Heart left ventricle (tissue), 16 donors: ENCODE measurements at regions not wholly inside any gene's neighbourhood (a gene's known extent, or its start where the extent isn't known, plus 50 kb on each side); places are given as distances from the start of the nearest gene placed in this dataset.

Experiments
- ATAC-seq, 4 donors: fragments of 200-7000 bp; cut with Tn5 transposase; one replicate each; pipeline ENCODE4 v1.9.1; 2020 to 2022; ENCODE audit warnings: moderate library complexity in 4 of 4, mild to moderate bottlenecking in 3 of 4, moderate number of reproducible peaks in 1 of 4
- DNase-seq, 5 donors: peaks; one replicate each; pipeline ENCODE4 v3.0.0-alpha.2; 2020
- H3K27ac ChIP-seq, 12 donors: fragments of 200-600 bp; sonication (generic) in 4 of 12; one replicate each; pipeline versions ENCODE4 v1.5.0 to v1.8.0; 2016 to 2022; ENCODE audit warnings: mild to moderate bottlenecking in 2 of 12
- H3K27me3 ChIP-seq, 9 donors: fragments of 200-600 bp; sonication (generic) in 2 of 9; one replicate each; pipeline versions ENCODE4 v1.5.1 to v1.8.0; 2016 to 2022; ENCODE audit warnings: mild to moderate bottlenecking in 3 of 9
- H3K36me3 ChIP-seq, 9 donors: fragments of 200-600 bp; sonication (generic) in 2 of 9; one replicate each; pipeline versions ENCODE4 v1.5.0 to v1.8.0; 2018 to 2022; ENCODE audit warnings: mild to moderate bottlenecking in 2 of 9
- H3K4me1 ChIP-seq, 12 donors: fragments of 200-600 bp; sonication (generic) in 4 of 12; one replicate each; pipeline versions ENCODE4 v1.5.0 to v1.8.0; 2016 to 2022; ENCODE audit warnings: mild to moderate bottlenecking in 3 of 12
- H3K4me3 ChIP-seq, 12 donors: fragments of 200-600 bp; sonication (generic) in 4 of 12; one replicate each; pipeline versions ENCODE4 v1.5.0 to v1.8.0; 2017 to 2022; ENCODE audit warnings: mild to moderate bottlenecking in 9 of 12, moderate library complexity in 4 of 12
- H3K9me3 ChIP-seq, 12 donors: fragments of 200-600 bp; sonication (generic) in 4 of 12; one replicate each; pipeline versions ENCODE4 v1.5.0 to v1.8.0; 2016 to 2022; ENCODE audit warnings: mild to moderate bottlenecking in 1 of 12
- POLR2A ChIP-seq, 2 donors: fragments of 450-650 bp; IDR thresholded peaks; one replicate each; pipeline ENCODE4 v1.6.1; 2017; ENCODE audit warnings: antibody characterized with exemption in 2 of 2, mild to moderate bottlenecking in 2 of 2, moderate library complexity in 2 of 2
- WGBS, 4 donors: extraction: QIAGEN DNeasy Blood & Tissue Kit in 2 of 4; methylation state at CpG; one replicate each; pipeline versions ENCODE4 v1.1.5 to v1.1.7; 2013 to 2018; 5-methylcytosine and 5-hydroxymethylcytosine counted together
- intact Hi-C, 10 donors: fragments of 100-400 bp; cut with DNase I; formaldehyde crosslinking; loops; one replicate each; pipeline versions ENCODE4 v1.11.1 to v1.14.2; 2022
- TF ChIP-seq, protein P1 (sequence below), 12 donors: fragments of 200-600 bp; sonication (generic) in 4 of 12; IDR thresholded peaks; one replicate each; pipeline versions ENCODE4 v1.5.0 to v1.8.0; 2018 to 2022; ENCODE audit warnings: antibody characterized with exemption in 12 of 12, mild to moderate bottlenecking in 5 of 12
- donor health status: ischemic (EF 13 %, LVEDD 7.1; RV severe dilation, severe dysfunction).
- donor health status: healthy with polysubstance abuse.
- donor health status: DM: no; HTN: yes; CAD: no.
- donor health status: DM: no; HTN: no; CAD: no.
- donor health status: ischemic (EF 25% LVEDD 6.9; RV normal size, moderate dysfunction).
- donor health status: ischemic (EF 25% LVEDD 5.7; RV mildly dilated, moderate dysfunction).
- donor health status: healthy.
- donor health status: DM: yes; HTN: yes; CAD: no.
- donor health status: ischemic (EF 35%, LVEDD 5.7; RV mildly dilated, moderate dysfunction).
- donor health status: nonischemic (EF 11% LVEDD 7.7; RV severe dilation, severe dysfunction).
- donor health status: DM: yes; HTN: yes; CAD: no.
- donor health status: PGD.
- donor health status: ischemic (EF 29% LVEDD 5.4; RV normal size, mild dysfunction).
- donor health status: nonischemic (EF 23%, LVEDD 6.1; RV moderate dilation, normal function).

DNA sequence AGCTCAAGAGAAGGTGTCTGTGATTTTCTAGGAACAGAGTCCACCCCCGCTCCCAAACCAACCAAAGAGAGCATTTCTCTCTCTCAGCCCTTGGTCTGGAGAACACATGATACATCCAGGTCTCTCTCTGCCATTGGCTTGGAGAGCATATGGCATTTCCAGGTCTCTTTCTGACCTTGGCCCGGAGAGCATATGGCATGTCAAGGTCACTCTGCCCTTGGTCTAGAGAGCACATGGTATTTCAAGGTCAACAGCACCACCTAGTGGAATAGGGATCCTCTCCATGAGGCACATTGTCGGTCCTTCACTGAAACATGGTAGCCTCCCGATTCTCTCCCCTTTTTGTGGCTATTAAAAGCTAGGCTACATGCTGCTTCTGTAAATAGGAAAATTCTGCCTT lies 437.7 kb upstream of the OLFM3 start:
- intact Hi-C loops = no loop called here
- Histone ChIP-seq H3K27me3 (no peaks in the 10 kb centered on the region), H3K27ac (no peak overlapping the region), H3K36me3 (no peaks in the 10 kb centered on the region), H3K9me3 (peaks cover 0 to 12% (median 0%) of the 10 kb centered on the region in 12 donors), H3K4me3 (no peak overlapping the region), H3K4me1 (no peaks in the 10 kb centered on the region)
- ATAC-seq (no peak), DNase-seq (no peak)
- TF ChIP-seq, protein P1, sequence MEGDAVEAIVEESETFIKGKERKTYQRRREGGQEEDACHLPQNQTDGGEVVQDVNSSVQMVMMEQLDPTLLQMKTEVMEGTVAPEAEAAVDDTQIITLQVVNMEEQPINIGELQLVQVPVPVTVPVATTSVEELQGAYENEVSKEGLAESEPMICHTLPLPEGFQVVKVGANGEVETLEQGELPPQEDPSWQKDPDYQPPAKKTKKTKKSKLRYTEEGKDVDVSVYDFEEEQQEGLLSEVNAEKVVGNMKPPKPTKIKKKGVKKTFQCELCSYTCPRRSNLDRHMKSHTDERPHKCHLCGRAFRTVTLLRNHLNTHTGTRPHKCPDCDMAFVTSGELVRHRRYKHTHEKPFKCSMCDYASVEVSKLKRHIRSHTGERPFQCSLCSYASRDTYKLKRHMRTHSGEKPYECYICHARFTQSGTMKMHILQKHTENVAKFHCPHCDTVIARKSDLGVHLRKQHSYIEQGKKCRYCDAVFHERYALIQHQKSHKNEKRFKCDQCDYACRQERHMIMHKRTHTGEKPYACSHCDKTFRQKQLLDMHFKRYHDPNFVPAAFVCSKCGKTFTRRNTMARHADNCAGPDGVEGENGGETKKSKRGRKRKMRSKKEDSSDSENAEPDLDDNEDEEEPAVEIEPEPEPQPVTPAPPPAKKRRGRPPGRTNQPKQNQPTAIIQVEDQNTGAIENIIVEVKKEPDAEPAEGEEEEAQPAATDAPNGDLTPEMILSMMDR (IDR thresholded peaks at IDR 0.05) = peak in 1 of 12 donors; percentile 16
- TF ChIP-seq POLR2A (IDR thresholded peaks at IDR 0.05) = no peak
- WGBS, 4 donors = 52 to 61% (median 56%) methylated on average over 4 of the region's 4 CpGs

DNA sequence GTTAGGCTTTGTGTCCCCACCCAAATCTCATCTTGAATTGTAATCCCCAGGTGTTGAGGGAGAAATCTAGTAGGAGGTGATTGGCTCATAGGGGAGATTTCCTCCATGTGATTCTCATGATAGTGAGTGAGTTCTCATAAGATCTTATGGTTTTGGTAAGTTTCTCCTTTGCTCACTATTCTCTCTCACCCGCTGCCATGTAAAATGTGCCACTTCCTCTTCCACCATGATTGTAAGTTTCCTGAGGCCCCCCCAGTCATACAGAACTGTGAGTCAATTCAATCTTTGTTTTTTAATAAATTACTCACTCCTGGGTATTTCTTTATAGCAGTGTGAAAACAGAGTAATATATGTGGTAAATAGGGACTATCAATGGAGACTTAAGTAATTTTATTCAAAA lies 434.5 kb upstream of the OLFM3 start:
- DNase-seq (no peak), ATAC-seq (no peak)
- H3K36me3 ChIP-seq = no peaks in the 10 kb centered on the region
- peaks cover 0 to 12% (median 0%) of the 10 kb centered on the region in 12 donors for H3K9me3 ChIP-seq
- no peak overlapping the region for H3K4me3 ChIP-seq
- TF ChIP-seq POLR2A (IDR thresholded peaks at IDR 0.05) = no peak
- TF ChIP-seq, protein P1 (IDR thresholded peaks at IDR 0.05) = no peak
- no peak overlapping the region for H3K27ac ChIP-seq
- intact Hi-C loops = no loop called here
- H3K4me1 ChIP-seq = no peaks in the 10 kb centered on the region
- H3K27me3 ChIP-seq = no peaks in the 10 kb centered on the region
- WGBS, 4 donors = 89 to 100% (median 93%) methylated on average over 1 of the region's 1 CpG

DNA sequence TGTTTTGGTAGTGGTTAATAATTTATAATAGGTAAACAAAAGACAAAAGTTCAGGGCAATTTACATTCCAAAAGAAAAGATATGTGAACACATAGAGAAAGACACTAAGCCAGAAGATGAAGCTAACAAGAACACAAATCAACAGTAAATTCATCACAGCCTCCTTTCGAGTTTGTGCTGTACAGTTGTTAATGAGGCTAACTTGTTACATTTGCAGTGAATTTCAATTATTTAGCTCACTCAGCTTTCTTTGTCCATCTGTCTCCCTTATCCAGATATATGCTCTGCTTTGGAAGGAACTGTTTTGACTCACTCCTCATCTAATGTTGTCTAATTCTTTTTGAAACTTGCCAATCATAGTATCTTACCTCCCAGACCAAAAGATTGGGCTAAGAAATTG lies 423.3 kb upstream of the OLFM3 start:
- no peaks in the 10 kb centered on the region for H3K27me3 ChIP-seq
- 55 to 66% (median 58%) methylated on average over 1 of the region's 1 CpG for WGBS, 4 donors
- H3K9me3 ChIP-seq = no peaks in the 10 kb centered on the region
- no peak overlapping the region for H3K4me3 ChIP-seq
- H3K36me3 ChIP-seq = no peaks in the 10 kb centered on the region
- intact Hi-C loops = no loop called here
- no peak overlapping the region for H3K27ac ChIP-seq
- TF ChIP-seq, protein P1 (IDR thresholded peaks at IDR 0.05) = no peak
- no peak for TF ChIP-seq POLR2A (IDR thresholded peaks at IDR 0.05)
- no peak for DNase-seq
- no peaks in the 10 kb centered on the region for H3K4me1 ChIP-seq
- ATAC-seq = no peak
